Right lobe of liver (tissue), 6 donors: ENCODE measurements at regions not wholly inside any gene's neighbourhood (a gene's known extent, or its start where the extent isn't known, plus 50 kb on each side); places are given as distances from the start of the nearest gene placed in this dataset.

ENCODE experiments used
- ATAC-seq, 4 donors: fragments of 200-7000 bp; cut with Tn5 transposase; one replicate each; pipeline ENCODE4 v1.9.1; 2020; ENCODE audit warnings: mild to moderate bottlenecking in 4 of 4, moderate library complexity in 4 of 4
- DNase-seq, 3 donors: peaks; one replicate each; pipeline ENCODE4 v3.0.0-alpha.2; 2020
- H3K27ac ChIP-seq, 3 donors: fragments of 200-600 bp; one replicate each; pipeline ENCODE4 v1.8.0; 2022
- H3K27me3 ChIP-seq, 2 donors: fragments of 200-600 bp; one replicate each; pipeline ENCODE4 v1.8.0; 2022
- H3K36me3 ChIP-seq, 4 donors: fragments of 200-600 bp; sonication (generic) in 1 of 4; one replicate each; pipeline versions ENCODE4 v1.5.1 to v1.8.0; 2017 to 2022; ENCODE audit warnings: control low read depth in 1 of 4
- H3K4me1 ChIP-seq, 4 donors: fragments of 200-600 bp; sonication (generic) in 1 of 4; one replicate each; pipeline versions ENCODE4 v1.5.1 to v1.8.0; 2017 to 2022; ENCODE audit warnings: control low read depth in 1 of 4
- H3K4me3 ChIP-seq, 3 donors: fragments of 200-600 bp; one replicate each; pipeline ENCODE4 v1.8.0; 2022
- H3K9me3 ChIP-seq, 4 donors: fragments of 200-600 bp; sonication (generic) in 1 of 4; one replicate each; pipeline versions ENCODE4 v1.5.1 to v1.8.0; 2017 to 2022; ENCODE audit warnings: control low read depth in 1 of 4
- POLR2A ChIP-seq: fragments of 450-650 bp; IDR thresholded peaks from one replicate; pipeline ENCODE4 v1.6.1; 2017; ENCODE audit warnings: antibody characterized with exemption, mild to moderate bottlenecking
- WGBS: methylation state at CpG from one replicate; pipeline ENCODE4 v1.1.6; 2018; ENCODE audit warnings: low coverage, low lambda C conversion rate; ENCODE audit not compliant: insufficient coverage; ENCODE audit errors: missing lambda C conversion rate; 5-methylcytosine and 5-hydroxymethylcytosine counted together
- intact Hi-C, 2 donors: fragments of 100-400 bp; cut with DNase I; formaldehyde crosslinking; loops; one replicate each; pipeline versions ENCODE4 v1.11.2 to v1.14.1; 2022
- TF ChIP-seq, protein P1 (sequence below), 4 donors: fragments of 200-600 bp in 3 of 4; fragments of 450-650 bp in 1 of 4; IDR thresholded peaks; one replicate each; pipeline versions ENCODE4 v1.5.1 to v1.8.0; 2016 to 2022; ENCODE audit warnings: antibody characterized with exemption in 4 of 4, mild to moderate bottlenecking in 2 of 4
- donor health status: DM: no; HTN: yes; CAD: no.
- donor health status: DM: no; HTN: no; CAD: no.
- donor health status: DM: no; HTN: no; CAD: no.
- donor health status: DM: no; HTN: yes; CAD: no.
- donor health status: DM: no; HTN: yes; CAD: no.

DNA sequence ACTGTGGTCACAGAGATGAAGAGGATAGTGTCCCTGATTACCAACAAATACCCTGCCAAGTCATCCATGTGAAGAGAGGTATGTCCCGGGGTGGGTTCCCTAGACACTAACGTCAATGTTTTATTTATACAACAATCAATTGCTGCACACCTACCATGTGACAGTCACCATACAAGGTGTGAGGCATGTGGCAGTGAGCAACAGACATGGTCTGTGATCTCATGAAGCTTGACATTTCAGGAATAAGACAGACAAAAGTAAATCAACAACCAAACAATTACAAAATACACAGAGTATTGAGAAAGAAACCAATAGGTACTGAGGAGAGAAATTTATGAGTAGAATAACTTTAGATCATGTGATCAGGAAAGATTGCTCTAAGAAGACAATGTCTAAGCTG lies 268.6 kb downstream of the MRTFB start:
- intact Hi-C loops = no loop called here
- no peak overlapping the region for H3K27ac ChIP-seq
- peak in 3 of 4 donors; percentile 2 to 25 (median 2) for ATAC-seq
- no peak for TF ChIP-seq POLR2A
- TF ChIP-seq, protein P1, sequence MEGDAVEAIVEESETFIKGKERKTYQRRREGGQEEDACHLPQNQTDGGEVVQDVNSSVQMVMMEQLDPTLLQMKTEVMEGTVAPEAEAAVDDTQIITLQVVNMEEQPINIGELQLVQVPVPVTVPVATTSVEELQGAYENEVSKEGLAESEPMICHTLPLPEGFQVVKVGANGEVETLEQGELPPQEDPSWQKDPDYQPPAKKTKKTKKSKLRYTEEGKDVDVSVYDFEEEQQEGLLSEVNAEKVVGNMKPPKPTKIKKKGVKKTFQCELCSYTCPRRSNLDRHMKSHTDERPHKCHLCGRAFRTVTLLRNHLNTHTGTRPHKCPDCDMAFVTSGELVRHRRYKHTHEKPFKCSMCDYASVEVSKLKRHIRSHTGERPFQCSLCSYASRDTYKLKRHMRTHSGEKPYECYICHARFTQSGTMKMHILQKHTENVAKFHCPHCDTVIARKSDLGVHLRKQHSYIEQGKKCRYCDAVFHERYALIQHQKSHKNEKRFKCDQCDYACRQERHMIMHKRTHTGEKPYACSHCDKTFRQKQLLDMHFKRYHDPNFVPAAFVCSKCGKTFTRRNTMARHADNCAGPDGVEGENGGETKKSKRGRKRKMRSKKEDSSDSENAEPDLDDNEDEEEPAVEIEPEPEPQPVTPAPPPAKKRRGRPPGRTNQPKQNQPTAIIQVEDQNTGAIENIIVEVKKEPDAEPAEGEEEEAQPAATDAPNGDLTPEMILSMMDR (IDR thresholded peaks at IDR 0.05) = no peak
- H3K27me3 ChIP-seq = no peaks in the 10 kb centered on the region
- DNase-seq = no peak
- no peak overlapping the region for H3K4me3 ChIP-seq
- WGBS = 20% methylated on average over 2 of the region's 2 CpGs
- no peaks in the 10 kb centered on the region for H3K36me3 ChIP-seq
- no peaks in the 10 kb centered on the region for H3K9me3 ChIP-seq
- peaks cover 0 to 33% (median 7%) of the 10 kb centered on the region in 4 donors for H3K4me1 ChIP-seq

DNA sequence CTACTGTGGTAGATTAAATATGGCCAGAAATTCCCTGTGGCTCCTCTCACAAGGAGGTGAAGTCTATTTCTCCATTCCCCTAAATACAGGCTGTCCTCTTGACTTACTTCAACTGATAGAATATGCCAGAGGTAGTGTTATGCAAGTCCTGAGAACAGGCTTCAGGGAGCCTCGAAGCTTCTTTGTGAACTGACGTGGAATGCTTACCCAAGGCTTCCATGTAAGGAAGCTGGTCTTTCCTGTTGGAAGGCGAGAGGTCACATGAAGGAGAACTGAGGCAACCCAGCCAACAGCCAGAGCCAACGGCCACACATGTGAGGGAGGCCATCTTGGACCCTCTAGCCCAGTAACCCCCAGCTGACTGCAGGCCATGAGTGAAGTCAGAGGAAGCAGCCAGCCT lies 267.9 kb downstream of the MRTFB start:
- H3K27me3 ChIP-seq = no peaks in the 10 kb centered on the region
- no peak for ATAC-seq
- WGBS = no CpG with 5 or more reads among the region's 4 CpGs
- no peak overlapping the region for H3K27ac ChIP-seq
- intact Hi-C loops = no loop called here
- no peaks in the 10 kb centered on the region for H3K36me3 ChIP-seq
- no peak for DNase-seq
- H3K4me1 ChIP-seq = peaks cover 0 to 33% (median 6%) of the 10 kb centered on the region in 4 donors
- no peak for TF ChIP-seq POLR2A
- TF ChIP-seq, protein P1 (IDR thresholded peaks at IDR 0.05) = no peak
- no peak overlapping the region for H3K4me3 ChIP-seq
- H3K9me3 ChIP-seq = no peaks in the 10 kb centered on the region

DNA sequence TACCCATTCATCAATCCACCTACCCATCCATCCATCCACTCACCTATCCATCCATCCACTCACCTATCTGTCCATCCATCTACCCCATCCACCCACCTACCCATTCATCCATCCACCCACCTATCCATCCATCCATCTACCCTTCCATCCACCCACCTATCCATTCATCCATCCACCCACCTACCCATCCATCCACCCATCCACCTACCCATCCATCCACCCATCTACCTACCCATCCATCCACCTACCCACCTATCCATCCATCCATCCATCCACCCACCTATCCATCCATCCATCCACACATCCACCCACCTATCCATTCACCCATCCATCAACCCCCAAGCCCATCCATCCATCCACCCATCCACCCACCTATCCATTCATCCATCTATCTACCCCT lies 267.1 kb downstream of the MRTFB start:
- Histone ChIP-seq H3K36me3 (no peaks in the 10 kb centered on the region), H3K9me3 (no peaks in the 10 kb centered on the region), H3K4me1 (peaks cover 0 to 33% (median 6%) of the 10 kb centered on the region in 4 donors), H3K27me3 (no peaks in the 10 kb centered on the region), H3K27ac (peak overlapping the region in 1 of 3 donors; percentile 89), H3K4me3 (no peak overlapping the region)
- ATAC-seq (no peak), DNase-seq (no peak)
- TF ChIP-seq, protein P1 (IDR thresholded peaks at IDR 0.05) = no peak
- no peak for TF ChIP-seq POLR2A
- intact Hi-C loops = no loop called here

DNA sequence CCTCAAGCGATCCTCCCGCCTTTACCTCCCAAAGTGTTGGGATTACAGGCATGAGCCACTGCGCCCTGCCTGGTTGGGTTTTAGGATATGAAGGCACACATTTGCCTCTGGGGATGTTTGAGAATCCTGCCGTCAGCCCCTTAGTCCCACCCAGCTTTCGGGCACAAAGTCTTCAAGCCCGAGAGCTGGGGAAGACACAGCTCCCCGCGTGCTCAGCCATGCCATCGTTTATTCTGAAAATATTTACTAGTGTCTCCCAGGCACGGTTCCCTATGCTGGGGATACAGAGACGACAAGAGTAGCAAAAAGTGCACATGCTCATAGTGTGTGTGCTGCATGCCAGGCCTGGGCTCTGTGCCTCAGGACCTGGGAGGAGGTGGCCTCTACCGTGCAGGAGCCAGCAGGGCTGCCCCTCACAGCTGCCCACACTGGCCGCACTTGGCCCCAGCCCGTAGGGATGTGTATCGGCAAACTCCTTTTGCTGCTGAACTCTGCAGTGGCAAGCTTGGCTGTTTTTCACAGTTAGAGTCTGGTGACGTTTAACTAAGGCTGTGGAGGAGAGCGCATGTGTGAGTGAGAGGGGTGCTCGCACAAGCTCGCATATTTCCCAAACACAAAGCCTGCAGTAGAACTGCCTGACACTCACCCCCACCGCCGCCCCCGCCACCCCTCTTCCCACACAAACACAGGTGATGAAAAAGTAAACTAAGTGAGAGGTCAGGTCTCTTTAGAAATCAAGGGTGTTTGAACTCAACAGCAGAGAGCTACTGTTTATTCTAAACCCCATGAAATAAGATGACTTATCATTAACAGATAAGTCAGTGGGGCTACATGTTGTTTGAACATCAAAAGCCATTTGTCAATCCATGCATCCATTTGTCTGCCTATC lies 266.4 kb downstream of the MRTFB start:
- 24% methylated on average over 20 of the region's 22 CpGs for WGBS
- TF ChIP-seq POLR2A = peak; percentile 34
- TF ChIP-seq, protein P1 (IDR thresholded peaks at IDR 0.05) = no peak
- ATAC-seq (peak; percentile 86 to 93 (median 90)), DNase-seq (peak; percentile 62 to 92 (median 90))
- intact Hi-C loops = no loop called here
- no peaks in the 10 kb centered on the region for H3K36me3 ChIP-seq
- H3K4me1 ChIP-seq = peaks cover 0 to 33% (median 6%) of the 10 kb centered on the region in 4 donors
- H3K4me3 ChIP-seq = peak overlapping the region in 1 of 3 donors; percentile 17
- H3K27me3 ChIP-seq = no peaks in the 10 kb centered on the region
- H3K9me3 ChIP-seq = no peaks in the 10 kb centered on the region
- peak overlapping the region in 2 of 3 donors; percentile 80 to 89 for H3K27ac ChIP-seq
